ENCODE measurements at regions not wholly inside any gene's neighbourhood (a gene's known extent, or its start where the extent isn't known, plus 50 kb on each side); places are given as distances from the start of the nearest gene placed in this dataset.
"Not testable (repeated sequence)": the region's sequence is repeated elsewhere in the genome, so short reads cannot be mapped to it uniquely, and the experiment has no call there.

GRCh38 chr4:111283066-111283677, 660.3 kb upstream of the PITX2 start:
- peak in 2 of 5 donors; percentile 1 to 14 for DNase-seq

GRCh38 chr4:111296466-111296865, 673.6 kb upstream of the PITX2 start:
- DNase-seq: no peak

GRCh38 chr4:111303806-111304205, 680.9 kb upstream of the PITX2 start:
- DNase-seq: no peak

- DNase-seq: no peak
Measured at GRCh38 chr4:111323496-111323895, 700.6 kb upstream of the PITX2 start.

- DNase-seq: no peak
Measured at GRCh38 chr4:111323916-111324315, 701.0 kb upstream of the PITX2 start.

GRCh38 chr4:111326450-111326849, 703.6 kb upstream of the PITX2 start:
- DNase-seq: no peak

- DNase-seq: no peak
Measured at GRCh38 chr4:111330786-111331185, 707.9 kb upstream of the PITX2 start.

- DNase-seq: no peak
Measured at GRCh38 chr4:111334361-111334760, 711.5 kb upstream of the PITX2 start.

GRCh38 chr4:111337186-111337876, 714.5 kb upstream of the PITX2 start:
- not testable (repeated sequence) for DNase-seq

- DNase-seq: no peak
Measured at GRCh38 chr4:111359602-111360001, 736.7 kb upstream of the PITX2 start.

- no peak for DNase-seq
Measured at GRCh38 chr4:111360906-111361305, 738.0 kb upstream of the PITX2 start.

GRCh38 chr4:111362941-111363361, 740.1 kb upstream of the PITX2 start:
- no peak for DNase-seq

GRCh38 chr4:111377880-111378279, 755.0 kb upstream of the PITX2 start:
- DNase-seq: not testable (repeated sequence)

- DNase-seq: no peak
Measured at GRCh38 chr4:111388561-111388960, 756.7 kb upstream of the FAM241A start.

GRCh38 chr4:111391829-111392228, 753.4 kb upstream of the FAM241A start:
- no peak for DNase-seq

GRCh38 chr4:111393781-111394180, 751.5 kb upstream of the FAM241A start:
- no peak for DNase-seq

- DNase-seq: no peak
Measured at GRCh38 chr4:111398906-111399330, 746.3 kb upstream of the FAM241A start.

- DNase-seq: no peak
Measured at GRCh38 chr4:111399623-111400022, 745.6 kb upstream of the FAM241A start.

GRCh38 chr4:111400741-111401140, 744.5 kb upstream of the FAM241A start:
- no peak for DNase-seq

- DNase-seq: no peak
Measured at GRCh38 chr4:111404673-111405072, 740.6 kb upstream of the FAM241A start.

- DNase-seq: no peak
Measured at GRCh38 chr4:111405989-111406388, 739.3 kb upstream of the FAM241A start.

GRCh38 chr4:111410571-111410970, 734.7 kb upstream of the FAM241A start:
- DNase-seq: no peak

- no peak for DNase-seq
Measured at GRCh38 chr4:111417521-111417920, 727.7 kb upstream of the FAM241A start.

- DNase-seq: no peak
Measured at GRCh38 chr4:111433441-111433840, 711.8 kb upstream of the FAM241A start.

- no peak for DNase-seq
Measured at GRCh38 chr4:111434586-111434985, 710.7 kb upstream of the FAM241A start.
